GM21717 (cell line): ENCODE measurements at regions not wholly inside any gene's neighbourhood (a gene's known extent, or its start where the extent isn't known, plus 50 kb on each side); places are given as distances from the start of the nearest gene placed in this dataset.

ENCODE experiments used
- ATAC-seq: cut with Tn5 transposase; IDR thresholded peaks from one replicate; pipeline ENCODE4 v1.9.1; 2021; ENCODE audit warnings: mild to moderate bottlenecking, moderate library complexity; ENCODE audit not compliant: unreplicated experiment

DNA sequence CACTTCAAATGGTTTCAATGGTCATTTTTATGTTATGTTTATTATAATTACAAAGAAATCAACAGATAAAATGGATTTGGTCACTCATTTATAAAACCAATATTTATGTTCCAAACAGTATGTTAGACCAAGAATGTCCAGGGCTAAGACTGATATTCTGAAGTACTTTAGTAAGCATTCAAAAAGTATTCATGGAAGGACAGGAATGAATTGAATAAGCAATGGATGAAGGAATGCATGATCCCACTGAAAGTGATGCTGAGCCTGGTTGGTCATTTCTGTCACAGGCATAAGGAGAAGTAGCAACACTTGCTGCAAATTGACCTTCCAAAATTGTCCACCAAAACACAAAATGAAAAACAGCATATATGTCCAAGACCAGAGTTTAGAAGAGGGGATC, 189.0 kb upstream of the CELF2 start:
- no peak for ATAC-seq

- ATAC-seq, result no peak
Measured at GRCh38 chr10:10829576-10829975, 188.1 kb upstream of the CELF2 start.

GRCh38 chr10:10830293-10830986, 187.2 kb upstream of the CELF2 start:
- no peak for ATAC-seq

- ATAC-seq, result no peak
Measured at GRCh38 chr10:10831085-10831484, 186.6 kb upstream of the CELF2 start.

DNA sequence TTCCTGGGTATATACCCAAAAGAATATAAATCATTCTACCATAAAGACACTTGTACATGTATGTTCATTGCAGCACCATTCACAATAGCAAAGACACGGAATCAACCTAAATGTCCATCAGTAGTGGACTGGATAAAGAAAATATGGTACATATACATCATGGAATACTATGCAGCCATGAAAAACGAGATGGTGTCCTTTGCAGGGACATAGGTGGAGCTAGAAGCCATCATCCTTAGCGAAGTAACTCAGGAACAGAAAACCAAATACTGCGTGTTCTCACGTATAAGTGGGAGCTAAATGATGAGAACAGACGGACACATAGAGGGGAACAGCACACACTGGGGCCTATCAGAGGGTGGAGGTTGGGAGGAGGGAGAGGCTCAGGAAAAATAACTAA, 183.7 kb upstream of the CELF2 start:
- ATAC-seq, result no peak

- no peak for ATAC-seq
Measured at GRCh38 chr10:10844251-10844650, 173.4 kb upstream of the CELF2 start.

DNA sequence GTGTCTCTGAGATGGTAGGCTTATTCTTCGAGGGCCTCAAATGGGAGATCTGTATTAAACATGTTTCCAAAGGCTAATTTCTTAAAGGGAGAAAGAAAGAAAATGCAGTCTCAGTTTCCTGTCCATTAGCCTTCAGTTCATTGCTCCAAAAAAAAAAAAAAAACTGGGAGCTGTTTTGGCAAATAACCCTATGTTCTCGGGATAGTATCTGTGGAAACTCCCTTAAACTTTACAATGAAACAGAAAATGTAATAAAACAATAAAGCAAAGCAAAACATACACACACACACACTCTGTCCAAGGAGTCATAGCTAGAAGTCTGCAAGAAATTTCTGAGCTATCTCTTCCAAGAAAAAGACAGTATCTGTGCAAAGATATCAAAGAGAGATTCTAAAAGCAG, 172.5 kb upstream of the CELF2 start:
- ATAC-seq, result no peak

DNA sequence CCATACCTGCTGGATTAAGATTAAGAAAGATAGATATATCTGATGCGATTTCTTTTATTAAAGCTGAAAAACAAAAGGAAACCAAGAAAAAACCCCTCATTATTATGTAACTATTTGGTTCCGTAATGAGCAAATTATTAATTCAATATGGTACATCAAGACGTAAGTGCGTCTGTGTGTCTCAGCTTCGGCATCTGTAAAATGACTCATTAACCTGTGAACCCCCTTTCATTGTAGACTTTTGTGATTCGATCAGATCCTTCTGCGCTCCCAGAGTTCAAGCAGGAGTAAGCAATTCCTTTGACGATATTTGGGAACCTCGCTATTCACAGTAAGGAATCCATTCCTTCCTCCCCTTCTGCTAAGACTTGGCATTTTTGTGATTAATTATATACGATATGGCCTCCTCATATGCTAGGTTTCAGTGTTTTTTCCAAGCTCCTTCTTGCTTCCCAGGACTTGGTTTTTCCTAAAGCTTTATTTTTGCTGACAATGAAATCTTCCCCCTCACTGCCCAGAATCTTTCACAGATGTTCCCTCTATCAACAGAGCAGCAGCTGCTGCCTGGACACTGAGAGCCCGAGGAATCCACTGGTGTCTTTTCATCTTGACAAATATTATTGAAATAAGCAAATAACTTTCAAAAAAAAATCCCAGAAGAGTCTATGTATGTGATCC, 171.7 kb upstream of the CELF2 start:
- no peak for ATAC-seq

DNA sequence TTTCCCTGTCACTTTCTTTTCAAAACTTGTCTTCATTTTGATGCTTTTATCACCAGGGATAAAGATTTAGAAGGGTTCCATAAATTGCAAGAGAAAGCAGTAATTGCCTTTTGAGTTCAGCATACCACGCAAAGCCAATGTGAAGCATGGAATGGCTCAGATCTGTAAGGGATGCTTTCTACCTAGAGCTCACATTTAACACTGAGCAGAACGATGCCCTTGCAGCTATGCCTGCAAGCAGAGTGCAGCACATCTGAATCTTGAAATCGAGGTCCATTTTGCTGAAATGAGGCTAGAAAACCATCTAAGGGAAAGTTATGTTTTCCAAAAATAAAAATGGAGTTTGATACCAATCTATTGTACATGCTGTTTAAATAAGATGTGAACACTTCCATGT, 171.2 kb upstream of the CELF2 start:
- no peak for ATAC-seq

GRCh38 chr10:10847387-10847786, 170.3 kb upstream of the CELF2 start:
- no peak for ATAC-seq

DNA sequence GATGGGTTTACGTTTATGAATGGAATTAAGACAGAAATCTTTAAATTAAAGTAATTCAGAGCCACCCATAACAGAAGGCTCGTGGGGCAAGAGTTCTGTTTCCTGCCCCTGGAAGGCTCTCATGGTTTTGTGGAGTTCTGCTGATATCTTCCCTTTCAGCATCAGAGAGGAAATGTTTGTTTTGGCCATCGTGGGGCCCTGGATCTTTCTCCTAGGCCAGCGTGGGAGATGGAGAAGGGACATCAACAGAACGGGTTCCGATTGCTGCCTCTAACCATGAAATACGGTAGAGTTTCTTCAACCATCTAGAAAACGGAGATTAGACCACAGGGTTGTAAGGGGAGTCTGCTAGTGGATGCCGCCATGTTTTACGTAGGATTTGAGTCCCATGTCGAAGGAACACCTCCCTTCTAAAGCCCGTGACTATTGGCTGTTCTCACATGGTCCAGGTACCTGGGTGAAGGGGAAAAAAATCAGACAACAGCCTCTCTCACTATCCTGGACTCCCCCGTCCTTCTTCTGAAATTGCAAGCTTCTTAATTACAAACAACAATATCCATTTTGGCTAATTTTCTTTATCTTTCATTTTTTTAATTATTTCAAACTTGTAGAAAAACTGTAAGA, 169.1 kb upstream of the CELF2 start:
- no peak for ATAC-seq

DNA sequence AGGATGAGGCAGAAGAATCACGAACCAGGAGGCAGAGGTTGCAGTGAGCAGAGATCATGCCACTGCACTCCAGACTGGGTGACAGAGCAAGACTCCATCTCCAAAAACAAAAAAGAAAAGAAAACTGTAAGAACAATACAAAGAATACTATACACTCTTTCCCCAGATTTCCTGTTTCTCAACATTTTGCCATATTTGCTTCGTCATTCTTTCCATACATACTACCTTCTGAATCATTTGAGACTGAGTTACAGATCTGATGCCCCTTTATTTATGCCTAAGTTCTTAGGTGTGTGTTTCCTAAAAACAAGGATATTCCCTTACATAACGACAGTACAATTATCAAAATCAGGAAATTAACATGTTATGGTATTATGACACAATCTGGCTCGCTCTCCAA, 168.4 kb upstream of the CELF2 start:
- no peak for ATAC-seq

- ATAC-seq, result no peak
Measured at GRCh38 chr10:10850214-10850613, 167.5 kb upstream of the CELF2 start.

GRCh38 chr10:10852464-10852863, 165.2 kb upstream of the CELF2 start:
- ATAC-seq, result no peak

- ATAC-seq, result no peak
Measured at GRCh38 chr10:10853954-10854353, 163.7 kb upstream of the CELF2 start.

DNA sequence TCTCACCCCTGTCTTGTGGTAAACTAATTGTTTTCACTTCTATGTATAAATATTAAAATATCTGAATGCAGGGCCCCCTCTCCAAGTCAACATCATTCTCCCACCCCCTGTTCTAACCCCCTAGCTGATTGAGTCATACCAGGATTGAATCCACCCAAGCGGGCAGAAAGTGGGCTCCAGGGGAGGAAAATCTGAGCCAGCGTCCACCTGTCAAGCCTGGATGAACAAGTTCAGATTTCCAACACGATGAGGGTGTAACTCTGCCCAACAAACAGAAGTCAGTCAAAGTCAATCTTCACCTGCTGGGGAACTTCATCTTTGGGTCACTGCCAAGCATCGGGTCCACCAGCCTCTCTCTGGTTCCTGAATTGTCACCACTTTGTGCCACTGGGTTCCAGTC, 162.9 kb upstream of the CELF2 start:
- no peak for ATAC-seq

GRCh38 chr10:10855151-10855581, 162.5 kb upstream of the CELF2 start:
- peak; percentile 64 for ATAC-seq

DNA sequence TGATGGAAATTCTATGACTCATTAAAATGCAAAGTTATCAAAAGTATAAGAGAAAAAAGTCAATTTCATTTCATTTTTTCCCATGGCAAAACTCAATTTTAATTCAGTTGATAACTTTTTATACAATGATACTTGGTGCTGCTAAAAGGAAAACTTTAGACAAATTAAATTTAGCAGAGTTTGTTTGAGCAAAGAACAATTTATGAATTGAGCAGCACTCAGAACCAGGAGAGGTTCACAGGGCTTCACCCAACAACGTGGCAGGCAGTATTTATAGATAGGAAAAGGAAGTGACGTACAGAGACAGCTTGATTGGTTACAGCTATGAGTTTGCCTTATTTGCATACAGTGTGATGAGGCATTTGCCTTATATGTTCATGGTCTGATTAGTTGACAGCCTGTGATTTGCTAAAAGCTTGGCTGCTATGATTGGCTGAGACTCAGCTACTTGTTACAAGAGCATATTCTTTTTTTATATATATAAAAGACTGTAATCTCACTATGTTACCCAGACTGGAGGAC, 157.2 kb upstream of the CELF2 start:
- ATAC-seq, result no peak

DNA sequence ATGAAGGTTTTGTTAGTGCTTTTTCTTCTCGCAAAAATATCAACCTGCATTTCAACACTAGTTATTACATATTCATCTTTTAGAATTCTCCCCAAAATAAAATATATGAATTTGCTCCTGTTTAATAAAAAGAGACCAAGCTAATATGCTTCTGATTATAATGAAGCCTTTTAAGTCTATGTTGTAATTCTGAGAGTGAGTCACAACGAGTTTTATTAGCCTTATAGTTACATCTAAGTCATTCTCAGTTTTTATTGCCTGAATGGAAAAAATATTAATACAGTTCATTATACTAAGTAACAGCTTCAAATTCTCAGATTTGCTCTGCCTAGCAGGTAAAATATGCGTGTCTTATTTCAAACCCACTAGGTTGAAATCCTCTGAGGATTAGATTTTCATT, 152.4 kb upstream of the CELF2 start:
- no peak for ATAC-seq

DNA sequence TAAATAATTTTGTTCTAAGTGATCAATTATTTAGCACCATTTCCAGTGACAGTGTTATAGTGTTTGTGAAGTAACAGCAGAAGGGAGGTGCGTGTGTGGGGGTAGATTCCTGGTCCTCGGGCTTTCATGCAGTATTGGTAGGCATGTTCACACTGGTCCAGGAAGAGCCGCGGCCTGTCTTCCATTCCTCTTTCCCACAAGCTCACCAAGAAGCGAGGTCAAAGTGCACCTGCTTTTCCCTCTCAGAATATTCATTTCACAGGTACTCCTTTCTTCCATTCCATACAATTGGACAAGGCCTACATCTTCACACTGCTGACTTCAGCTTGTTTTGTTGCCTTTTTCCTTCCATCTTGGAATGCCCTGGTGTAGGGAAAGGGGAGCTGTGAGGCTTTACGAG, 151.8 kb upstream of the CELF2 start:
- ATAC-seq, result no peak

DNA sequence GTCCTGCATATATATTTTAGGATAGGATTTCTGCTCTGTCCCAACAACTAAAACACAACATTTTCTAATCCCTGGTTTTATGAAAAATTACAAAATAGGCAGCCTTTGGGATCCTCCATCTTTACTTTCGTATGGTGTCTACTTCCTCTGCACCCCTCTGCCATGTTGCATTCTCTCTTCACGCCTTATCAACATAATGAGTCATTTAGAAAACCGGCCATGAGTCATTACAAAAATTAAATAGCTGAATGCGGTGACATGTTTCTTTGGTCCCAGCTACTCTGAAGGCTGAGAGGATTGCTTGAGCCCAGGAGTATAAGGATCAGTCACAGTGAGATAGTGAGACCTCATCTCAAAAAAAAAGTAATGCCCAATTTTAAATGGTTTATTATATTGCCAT, 148.1 kb upstream of the CELF2 start:
- ATAC-seq, result peak; percentile 66
